IMR-90 (cell line): ENCODE measurements at regions not wholly inside any gene's neighbourhood (a gene's known extent, or its start where the extent isn't known, plus 50 kb on each side); places are given as distances from the start of the nearest gene placed in this dataset.

Experiments used
- ATAC-seq: fragments of 200-7000 bp; cut with Tn5 transposase; 2 replicates; pipeline ENCODE4 v1.9.1; 2020; ENCODE audit warnings: low read depth, mild to moderate bottlenecking, moderate library complexity
- BruUV-seq: library from RNA; stranded (reverse); fragments of 400-500 nt; replicated peaks from 2 replicates; lab custom pipeline; 2021; lab: Mats Ljungman, UMichigan
- CTCF ChIA-PET: fragments of 300-600 bp; formaldehyde crosslinking; extraction: SDS; loops from one replicate; lab custom pipeline; 2021; ENCODE audit warnings: antibody characterized with exemption; lab: Yijun Ruan, JAX
- POLR2A ChIA-PET: fragments of 300-600 bp; sonication (Branson Sonifier 250); formaldehyde crosslinking; loops from one replicate; lab custom pipeline; 2022; ENCODE audit warnings: antibody characterized with exemption; ENCODE audit not compliant: unreplicated experiment; lab: Charles Lee
- DNase-seq: peaks from one replicate; pipeline ENCODE4 v3.0.0; 2013
- H2AFZ ChIP-seq: replicated peaks from 2 replicates; pipeline ENCODE3; 2013; ENCODE audit warnings: low read length, mild to moderate bottlenecking; ENCODE audit not compliant: poor library complexity
- H2AK5ac ChIP-seq: 2 replicates; pipeline ENCODE4 v1.6.1; 2013; ENCODE audit warnings: low read depth, low read length, inconsistent platforms
- H2AK9ac ChIP-seq: replicated peaks from 2 replicates; pipeline ENCODE3; 2013; ENCODE audit warnings: mild to moderate bottlenecking, low read depth, low read length, moderate library complexity; ENCODE audit not compliant: poor library complexity
- H2BK120ac ChIP-seq: 2 replicates; pipeline ENCODE4 v1.6.1; 2013; ENCODE audit warnings: low read depth, low read length, inconsistent platforms
- H2BK15ac ChIP-seq: 3 replicates; pipeline ENCODE4 v1.6.1; 2013; ENCODE audit warnings: low read depth, low read length, inconsistent platforms
- H2BK20ac ChIP-seq: 2 replicates; pipeline ENCODE4 v1.6.1; 2013; ENCODE audit warnings: low read depth, mild to moderate bottlenecking, inconsistent platforms, low read length, moderate library complexity
- H2BK5ac ChIP-seq: 2 replicates; pipeline ENCODE4 v1.6.1; 2013; ENCODE audit warnings: mild to moderate bottlenecking, low read depth, low read length, inconsistent platforms; ENCODE audit not compliant: poor library complexity, severe bottlenecking
- H3K14ac ChIP-seq: replicated peaks from 2 replicates; pipeline ENCODE4 v1.6.1; 2013; ENCODE audit warnings: low read depth, low read length, inconsistent platforms
- H3K18ac ChIP-seq: 2 replicates; pipeline ENCODE4 v1.6.1; 2013; ENCODE audit warnings: low read depth, low read length, control low read depth
- H3K23ac ChIP-seq: 2 replicates; pipeline ENCODE4 v1.6.1; 2013; ENCODE audit warnings: low read depth, low read length, inconsistent platforms
- H3K27ac ChIP-seq: 2 replicates; pipeline ENCODE4 v1.5.1; 2013; ENCODE audit warnings: mild to moderate bottlenecking, control low read depth, low read length; ENCODE audit not compliant: insufficient read depth
- H3K27me3 ChIP-seq: 2 replicates; pipeline ENCODE4 v1.6.1; 2013; ENCODE audit warnings: low read length; ENCODE audit not compliant: control insufficient read depth, insufficient read depth
- H3K36me3 ChIP-seq: 2 replicates; pipeline ENCODE4 v1.6.1; 2013; ENCODE audit warnings: low read length, mixed read lengths; ENCODE audit not compliant: control insufficient read depth, insufficient read depth
- H3K4ac ChIP-seq: 2 replicates; pipeline ENCODE4 v1.6.1; 2013; ENCODE audit warnings: low read depth, low read length, inconsistent platforms
- H3K4me1 ChIP-seq: 2 replicates; pipeline ENCODE4 v1.6.1; 2013; ENCODE audit warnings: low read length, mixed read lengths; ENCODE audit not compliant: control insufficient read depth, insufficient read depth
- H3K4me2 ChIP-seq: 2 replicates; pipeline ENCODE4 v1.6.1; 2013; ENCODE audit warnings: low read depth, mild to moderate bottlenecking, control low read depth, low read length, moderate library complexity
- H3K4me3 ChIP-seq: 2 replicates; pipeline ENCODE4 v1.5.1; 2013; ENCODE audit warnings: low read depth, mild to moderate bottlenecking, control low read depth, low read length, moderate library complexity; ENCODE audit not compliant: insufficient read depth
- H3K56ac ChIP-seq: 2 replicates; pipeline ENCODE4 v1.6.1; 2013; ENCODE audit warnings: low read length, inconsistent platforms; ENCODE audit not compliant: insufficient read depth; ENCODE audit errors: extremely low read depth
- H3K79me1 ChIP-seq, 2 experiments: 2 replicates each; pipeline ENCODE4 v1.6.1; 2013; ENCODE audit warnings: low read length in 2 of 2, inconsistent platforms in 1 of 2, low read depth in 1 of 2
- H3K9ac ChIP-seq: 2 replicates; pipeline ENCODE4 v1.6.1; 2013; ENCODE audit warnings: low read depth, low read length, control low read depth
- H3K9me1 ChIP-seq: 2 replicates; pipeline ENCODE4 v1.6.1; 2013; ENCODE audit warnings: low read length, inconsistent platforms; ENCODE audit not compliant: insufficient read depth
- H3K9me3 ChIP-seq: 2 replicates; pipeline ENCODE4 v1.6.1; 2013; ENCODE audit warnings: low read length; ENCODE audit not compliant: control insufficient read depth, insufficient read depth
- H4K20me1 ChIP-seq: 2 replicates; pipeline ENCODE4 v1.6.1; 2013; ENCODE audit warnings: low read length, inconsistent platforms; ENCODE audit not compliant: insufficient read depth
- H4K5ac ChIP-seq: 2 replicates; pipeline ENCODE4 v1.6.1; 2013; ENCODE audit warnings: mild to moderate bottlenecking, low read depth, low read length, control low read depth
- H4K8ac ChIP-seq, 2 experiments: 2 replicates each; pipeline ENCODE4 v1.6.1; 2013; ENCODE audit warnings: low read depth in 2 of 2, low read length in 2 of 2, control low read depth in 1 of 2, inconsistent platforms in 1 of 2
- H4K91ac ChIP-seq: 2 replicates; pipeline ENCODE4 v1.6.1; 2013; ENCODE audit warnings: low read depth, low read length, inconsistent platforms; ENCODE audit not compliant: insufficient read depth
- MAZ ChIP-seq: IDR thresholded peaks from 2 replicates; pipeline ENCODE4 v1.6.1; 2012; ENCODE audit warnings: low read depth, mild to moderate bottlenecking, low read length, improper control_type of control experiment, moderate library complexity, borderline replicate concordance
- NFE2L2 ChIP-seq: fragments of 150-350 bp; IDR thresholded peaks from 2 replicates; pipeline ENCODE4 v1.6.1; 2016; ENCODE audit warnings: low read depth, mild to moderate bottlenecking, low read length
- POLR2A ChIP-seq: IDR thresholded peaks from 2 replicates; pipeline ENCODE4 v1.6.1; 2012; ENCODE audit warnings: mild to moderate bottlenecking, low read depth, low read length
- RFX5 ChIP-seq: IDR thresholded peaks from 2 replicates; pipeline ENCODE4 v1.8.0; 2012; ENCODE audit warnings: low read depth, mild to moderate bottlenecking, low read length, moderate library complexity
- WGBS, 2 experiments: methylation state at CpG; one replicate each; pipeline versions ENCODE4 v1.1.5 to v1.1.7; 2013; ENCODE audit warnings: missing lambda C conversion rate in 2 of 2; ENCODE audit not compliant: insufficient read length in 1 of 2; ENCODE audit errors: extremely low coverage in 2 of 2; 5-methylcytosine and 5-hydroxymethylcytosine counted together
- dilution Hi-C: fragments of 300-500 bp; cut with HindIII; formaldehyde crosslinking; loops from one replicate; pipeline ENCODE4 v1.14.3; 2018; ENCODE audit warnings: low sequenced_read_pairs; ENCODE audit not compliant: unreplicated experiment
- in situ Hi-C: fragments of 300-500 bp; cut with MboI; formaldehyde crosslinking; loops from 3 replicates; pipeline ENCODE4 v1.14.3; 2019; ENCODE audit warnings: low sequenced_read_pairs, inconsistent platforms, mixed read lengths
- intact Hi-C: fragments of 100-400 bp; cut with micrococcal nuclease; formaldehyde crosslinking; loops from 2 replicates; pipeline ENCODE4 v1.10.0; 2022
- TF ChIP-seq, protein P1 (sequence below): fragments of 150-350 bp; IDR thresholded peaks from 2 replicates; pipeline ENCODE4 v1.6.1; 2017; ENCODE audit warnings: mild to moderate bottlenecking, antibody characterized with exemption, low read length, low read depth

DNA sequence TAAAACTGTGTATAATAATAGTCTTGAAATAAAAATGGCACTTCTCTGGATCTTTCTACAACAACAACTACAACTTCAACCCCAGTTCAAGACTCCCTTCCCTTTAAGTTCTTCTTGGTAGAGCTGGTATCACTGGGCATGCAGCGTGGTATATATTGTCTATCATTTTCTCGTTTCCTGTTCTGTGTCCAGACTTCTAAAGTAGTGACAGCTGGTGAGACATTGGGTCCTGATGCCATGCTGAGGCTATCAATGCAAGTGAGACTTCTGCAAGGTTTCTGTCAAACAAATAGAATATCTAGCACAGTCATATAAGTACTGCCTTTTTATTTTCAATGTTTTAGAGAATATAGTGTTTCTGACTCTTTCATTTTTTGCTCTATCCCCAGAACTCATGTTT, 123.0 kb upstream of the GRIN3A start:
- no peak overlapping the region for H3K4me2 ChIP-seq
- no peak overlapping the region for H3K4me3 ChIP-seq
- no peaks in the 10 kb centered on the region for H3K79me1 ChIP-seq
- no peak overlapping the region for H3K23ac ChIP-seq
- no peak overlapping the region for H2BK120ac ChIP-seq
- H2BK5ac ChIP-seq: no peak overlapping the region
- H3K9me3 ChIP-seq: peaks cover 10% of the 10 kb centered on the region
- CTCF ChIA-PET: no interaction called here
- no peak overlapping the region for H2BK20ac ChIP-seq
- in situ Hi-C loops: no loop called here
- no peaks in the 10 kb centered on the region for H3K27me3 ChIP-seq
- TF ChIP-seq RFX5 (no peak), NFE2L2 (no peak), MAZ (no peak), POLR2A (no peak)
- TF ChIP-seq, protein P1, sequence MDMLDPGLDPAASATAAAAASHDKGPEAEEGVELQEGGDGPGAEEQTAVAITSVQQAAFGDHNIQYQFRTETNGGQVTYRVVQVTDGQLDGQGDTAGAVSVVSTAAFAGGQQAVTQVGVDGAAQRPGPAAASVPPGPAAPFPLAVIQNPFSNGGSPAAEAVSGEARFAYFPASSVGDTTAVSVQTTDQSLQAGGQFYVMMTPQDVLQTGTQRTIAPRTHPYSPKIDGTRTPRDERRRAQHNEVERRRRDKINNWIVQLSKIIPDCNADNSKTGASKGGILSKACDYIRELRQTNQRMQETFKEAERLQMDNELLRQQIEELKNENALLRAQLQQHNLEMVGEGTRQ: no peak
- no peak overlapping the region for H4K91ac ChIP-seq
- POLR2A ChIA-PET: no interaction called here
- H3K36me3 ChIP-seq: no peaks in the 10 kb centered on the region
- intact Hi-C loops: no loop called here
- H2BK15ac ChIP-seq: no peak overlapping the region
- no peak overlapping the region for H3K14ac ChIP-seq
- H2AK9ac ChIP-seq: no peak overlapping the region
- no peak overlapping the region for H3K27ac ChIP-seq
- H4K5ac ChIP-seq: no peak overlapping the region
- no CpG with 5 or more reads among the region's 2 CpGs for WGBS, 2 experiments
- DNase-seq: no peak
- no peak overlapping the region for H2AFZ ChIP-seq
- no peak overlapping the region for H3K4ac ChIP-seq
- dilution Hi-C loops: no loop called here
- no peak overlapping the region for H4K8ac ChIP-seq
- no peak overlapping the region for H3K18ac ChIP-seq
- H2AK5ac ChIP-seq: no peak overlapping the region
- no TSS peak for BruUV-seq
- H3K4me1 ChIP-seq: no peaks in the 10 kb centered on the region
- H3K9ac ChIP-seq: no peak overlapping the region
- H3K9me1 ChIP-seq: no peaks in the 10 kb centered on the region
- no peak overlapping the region for H3K56ac ChIP-seq
- ATAC-seq: no peak
- H4K20me1 ChIP-seq: no peaks in the 10 kb centered on the region
